ENCODE measurements at regions not wholly inside any gene's neighbourhood (a gene's known extent, or its start where the extent isn't known, plus 50 kb on each side); places are given as distances from the start of the nearest gene placed in this dataset.
A peak's percentile ranks its signal among the peaks of the same experiment; 100 is the strongest.

DNA sequence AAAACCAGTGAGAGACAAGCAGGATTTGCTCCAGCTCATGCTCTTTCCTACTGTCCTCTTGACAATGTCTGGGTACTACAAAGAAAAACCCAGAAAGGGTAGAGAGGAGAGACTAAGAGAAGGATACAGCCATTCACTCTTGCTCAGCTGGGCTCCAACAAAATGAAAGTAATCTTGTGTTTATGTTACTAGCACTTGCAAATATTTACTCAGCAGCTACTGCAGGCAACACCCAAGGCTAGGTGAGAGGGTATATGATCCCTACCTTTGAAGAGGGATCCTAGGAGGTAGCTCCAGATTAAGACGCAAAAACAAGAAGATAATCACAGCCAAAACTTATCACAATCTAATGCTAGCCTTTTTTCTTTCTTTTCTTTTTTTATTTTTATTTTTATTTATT lies 329.6 kb upstream of the ACVR2A start:
- Histone ChIP-seq H3K9me3 (no peaks in the 10 kb centered on the region), H3K27me3 (ENCODE audit: insufficient read depth in 3 of 3, low read length in 2 of 3) (no peaks in the 10 kb centered on the region), H3K27ac (no peak overlapping the region), H3K4me1 (no peaks in the 10 kb centered on the region), H3K4me3 (no peak overlapping the region), H3K36me3 (ENCODE audit: insufficient read depth in 1 of 2, low read depth in 1 of 2) (no peaks in the 10 kb centered on the region)
- ATAC-seq (no peak), DNase-seq (no peak)
- WGBS, 3 donors, result 89 to 100% (median 95%) methylated on average over 1 of the region's 1 CpG
- intact Hi-C loops (cut with DNase I), result no loop called here
- TF ChIP-seq, protein P1, sequence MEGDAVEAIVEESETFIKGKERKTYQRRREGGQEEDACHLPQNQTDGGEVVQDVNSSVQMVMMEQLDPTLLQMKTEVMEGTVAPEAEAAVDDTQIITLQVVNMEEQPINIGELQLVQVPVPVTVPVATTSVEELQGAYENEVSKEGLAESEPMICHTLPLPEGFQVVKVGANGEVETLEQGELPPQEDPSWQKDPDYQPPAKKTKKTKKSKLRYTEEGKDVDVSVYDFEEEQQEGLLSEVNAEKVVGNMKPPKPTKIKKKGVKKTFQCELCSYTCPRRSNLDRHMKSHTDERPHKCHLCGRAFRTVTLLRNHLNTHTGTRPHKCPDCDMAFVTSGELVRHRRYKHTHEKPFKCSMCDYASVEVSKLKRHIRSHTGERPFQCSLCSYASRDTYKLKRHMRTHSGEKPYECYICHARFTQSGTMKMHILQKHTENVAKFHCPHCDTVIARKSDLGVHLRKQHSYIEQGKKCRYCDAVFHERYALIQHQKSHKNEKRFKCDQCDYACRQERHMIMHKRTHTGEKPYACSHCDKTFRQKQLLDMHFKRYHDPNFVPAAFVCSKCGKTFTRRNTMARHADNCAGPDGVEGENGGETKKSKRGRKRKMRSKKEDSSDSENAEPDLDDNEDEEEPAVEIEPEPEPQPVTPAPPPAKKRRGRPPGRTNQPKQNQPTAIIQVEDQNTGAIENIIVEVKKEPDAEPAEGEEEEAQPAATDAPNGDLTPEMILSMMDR (IDR thresholded peaks at IDR 0.05), result no peak

DNA sequence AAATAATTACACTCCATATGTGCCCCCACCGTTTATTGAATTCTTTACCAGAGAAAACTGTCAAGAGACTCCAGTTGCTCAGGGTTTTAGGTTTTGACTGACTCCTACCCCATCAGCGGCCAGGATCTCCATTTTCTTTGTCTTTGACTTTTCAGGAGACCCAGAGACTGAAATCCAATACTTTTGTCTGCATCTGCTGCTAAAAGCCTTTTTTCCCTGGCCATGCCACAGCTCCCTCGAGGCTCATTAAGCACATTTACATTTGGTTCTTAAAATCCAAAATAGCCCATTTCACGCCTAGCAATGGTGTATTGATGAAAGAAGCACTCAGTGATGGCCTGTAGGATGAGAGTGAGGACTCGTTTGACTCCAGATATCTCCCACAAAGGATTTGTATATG lies 332.6 kb upstream of the ACVR2A start:
- Histone ChIP-seq H3K4me3 (no peak overlapping the region), H3K9me3 (no peaks in the 10 kb centered on the region), H3K4me1 (no peaks in the 10 kb centered on the region), H3K27me3 (ENCODE audit: insufficient read depth in 3 of 3, low read length in 2 of 3) (no peaks in the 10 kb centered on the region), H3K36me3 (ENCODE audit: insufficient read depth in 1 of 2, low read depth in 1 of 2) (no peaks in the 10 kb centered on the region), H3K27ac (no peak overlapping the region)
- intact Hi-C loops (cut with DNase I), result no loop called here
- DNase-seq (no peak), ATAC-seq (no peak)
- TF ChIP-seq, protein P1 (IDR thresholded peaks at IDR 0.05), result no peak
- 54 to 56% (median 55%) methylated on average over 5 of the region's 5 CpGs for WGBS, 3 donors

DNA sequence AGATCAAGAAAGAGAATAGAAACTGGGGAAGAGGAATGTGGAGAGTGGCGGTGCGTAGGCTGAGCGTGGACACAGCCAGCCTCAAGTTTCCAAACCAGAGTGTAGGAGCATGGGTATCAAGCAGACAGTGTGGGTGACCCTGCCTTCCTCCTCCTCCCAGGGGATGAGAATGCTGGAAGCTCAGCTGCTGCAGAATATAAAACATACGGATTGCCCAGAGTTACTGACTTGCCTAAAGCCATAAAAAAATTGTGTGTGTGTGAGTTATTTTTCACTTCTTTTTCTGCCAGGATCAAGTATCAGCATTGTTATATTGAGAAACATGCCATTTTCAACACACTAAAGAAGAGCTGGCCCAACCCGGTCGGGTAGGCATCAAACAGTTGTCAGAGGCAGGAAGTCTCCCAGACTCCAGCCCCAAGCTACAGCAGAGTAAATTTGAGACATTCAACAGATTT lies 333.3 kb upstream of the ACVR2A start:
- H3K27ac ChIP-seq, result no peak overlapping the region
- intact Hi-C loops (cut with DNase I), result no loop called here
- no peak overlapping the region for H3K4me3 ChIP-seq
- ATAC-seq (peak; percentile 44 to 74 (median 64)), DNase-seq (peak; percentile 52 to 69)
- no peaks in the 10 kb centered on the region for H3K27me3 ChIP-seq (ENCODE audit: insufficient read depth in 3 of 3, low read length in 2 of 3)
- no peaks in the 10 kb centered on the region for H3K36me3 ChIP-seq (ENCODE audit: insufficient read depth in 1 of 2, low read depth in 1 of 2)
- TF ChIP-seq, protein P1 (IDR thresholded peaks at IDR 0.05), result no peak
- WGBS, 3 donors, result 18 to 42% (median 26%) methylated on average over 6 of the region's 6 CpGs
- H3K9me3 ChIP-seq, result no peaks in the 10 kb centered on the region
- no peaks in the 10 kb centered on the region for H3K4me1 ChIP-seq

DNA sequence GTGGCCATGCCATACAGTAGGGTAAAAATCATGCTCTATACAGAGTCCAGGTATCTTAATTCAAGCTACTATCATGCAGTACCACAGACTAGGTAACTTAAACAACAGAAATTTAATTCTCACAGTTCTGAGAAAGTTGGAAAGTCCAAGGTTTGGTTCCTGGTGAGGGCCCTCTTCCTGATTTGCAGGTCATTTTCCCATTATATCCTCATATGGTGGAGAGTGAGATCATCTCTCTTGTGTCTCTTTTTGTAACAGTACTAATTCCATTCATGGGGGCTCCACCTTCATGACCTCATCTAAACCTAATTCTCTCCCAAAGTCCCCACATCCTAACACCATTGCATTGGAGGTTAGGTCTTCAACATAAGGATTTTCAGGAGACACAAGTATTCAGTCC lies 335.0 kb upstream of the ACVR2A start:
- no peak for ATAC-seq
- Histone ChIP-seq H3K36me3 (ENCODE audit: insufficient read depth in 1 of 2, low read depth in 1 of 2) (no peaks in the 10 kb centered on the region), H3K27me3 (ENCODE audit: insufficient read depth in 3 of 3, low read length in 2 of 3) (no peaks in the 10 kb centered on the region), H3K9me3 (no peaks in the 10 kb centered on the region), H3K4me3 (no peak overlapping the region), H3K4me1 (no peaks in the 10 kb centered on the region), H3K27ac (no peak overlapping the region)
- TF ChIP-seq, protein P1 (IDR thresholded peaks at IDR 0.05), result no peak
- DNase-seq, result no peak
- intact Hi-C loops (cut with DNase I), result no loop called here

DNA sequence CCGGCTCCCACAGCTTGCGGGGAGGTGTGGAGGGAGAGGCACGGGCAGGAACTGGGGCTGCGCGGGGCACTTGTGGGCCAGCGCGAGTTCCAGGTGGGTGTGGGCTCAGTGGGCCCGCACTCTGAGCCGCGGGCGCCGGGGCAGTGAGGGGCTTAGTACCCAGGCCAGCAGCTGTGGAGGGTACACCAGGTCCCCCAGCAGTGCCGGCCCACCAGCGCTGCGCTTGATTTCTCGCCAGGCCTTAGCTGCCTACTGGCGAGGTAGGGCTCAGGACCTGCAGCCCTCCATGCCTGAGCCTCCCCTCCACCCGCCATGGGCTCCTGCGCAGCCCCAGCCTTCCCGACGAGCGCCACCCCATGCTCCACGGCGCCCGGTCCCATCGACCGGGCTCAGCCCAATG lies 337.9 kb upstream of the ACVR2A start:
- Histone ChIP-seq H3K27me3 (ENCODE audit: insufficient read depth in 3 of 3, low read length in 2 of 3) (no peaks in the 10 kb centered on the region), H3K9me3 (no peaks in the 10 kb centered on the region), H3K4me3 (no peak overlapping the region), H3K4me1 (no peaks in the 10 kb centered on the region), H3K27ac (no peak overlapping the region), H3K36me3 (ENCODE audit: insufficient read depth in 1 of 2, low read depth in 1 of 2) (no peaks in the 10 kb centered on the region)
- peak in 1 of 2 donors; percentile 10 for DNase-seq
- TF ChIP-seq, protein P1 (IDR thresholded peaks at IDR 0.05), result no peak
- intact Hi-C loops (cut with DNase I), result no loop called here
- ATAC-seq, result no peak
- WGBS, 3 donors, result 96 to 99% (median 98%) methylated on average over 25 to 27 of the region's 27 CpGs

Data from psoas muscle (tissue), 7 donors.